ENCODE measurements at regions not wholly inside any gene's neighbourhood (a gene's known extent, or its start where the extent isn't known, plus 50 kb on each side); places are given as distances from the start of the nearest gene placed in this dataset.
A peak's percentile ranks its signal among the peaks of the same experiment; 100 is the strongest.
"Not testable (repeated sequence)": the region's sequence is repeated elsewhere in the genome, so short reads cannot be mapped to it uniquely, and the experiment has no call there.

GRCh38 chr20:63145156-63145555 lies 70.8 kb downstream of the YTHDF1 start:
- peak; percentile 60 for DNase-seq (ENCODE audit: extremely low read depth, low read depth)

GRCh38 chr20:63142933-63143332 lies 73.0 kb downstream of the YTHDF1 start:
- DNase-seq (ENCODE audit: extremely low read depth, low read depth) = no peak

GRCh38 chr20:63141531-63141930 lies 74.4 kb downstream of the YTHDF1 start:
- no peak for DNase-seq (ENCODE audit: extremely low read depth, low read depth)

GRCh38 chr20:63140514-63141433 lies 75.2 kb downstream of the YTHDF1 start:
- no peak for DNase-seq (ENCODE audit: extremely low read depth, low read depth)

GRCh38 chr20:63139837-63140236 lies 76.1 kb downstream of the YTHDF1 start:
- no peak for DNase-seq (ENCODE audit: extremely low read depth, low read depth)

- no peak for DNase-seq (ENCODE audit: extremely low read depth, low read depth)
Measured at GRCh38 chr20:63139356-63139755, 76.6 kb downstream of the YTHDF1 start.

- DNase-seq (ENCODE audit: extremely low read depth, low read depth) = no peak
Measured at GRCh38 chr20:63138855-63139341, 77.0 kb downstream of the YTHDF1 start.

GRCh38 chr20:63137851-63138415 lies 78.0 kb downstream of the YTHDF1 start:
- DNase-seq (ENCODE audit: extremely low read depth, low read depth) = no peak

- DNase-seq (ENCODE audit: extremely low read depth, low read depth) = no peak
Measured at GRCh38 chr20:63136296-63136695, 79.6 kb downstream of the YTHDF1 start.

- DNase-seq (ENCODE audit: extremely low read depth, low read depth) = no peak
Measured at GRCh38 chr20:63135411-63135810, 80.5 kb downstream of the YTHDF1 start.

- not testable (repeated sequence) for DNase-seq (ENCODE audit: extremely low read depth, low read depth)
Measured at GRCh38 chr20:63134711-63135361, 81.1 kb downstream of the YTHDF1 start.

- DNase-seq (ENCODE audit: extremely low read depth, low read depth) = no peak
Measured at GRCh38 chr20:63134201-63134612, 81.7 kb downstream of the YTHDF1 start.

GRCh38 chr20:63133481-63134091 lies 82.3 kb downstream of the YTHDF1 start:
- DNase-seq (ENCODE audit: extremely low read depth, low read depth) = no peak

GRCh38 chr20:63132715-63133471 lies 83.0 kb downstream of the YTHDF1 start:
- no peak for DNase-seq (ENCODE audit: extremely low read depth, low read depth)

- no peak for DNase-seq (ENCODE audit: extremely low read depth, low read depth)
Measured at GRCh38 chr20:63132131-63132714, 83.7 kb downstream of the YTHDF1 start.

- DNase-seq (ENCODE audit: extremely low read depth, low read depth) = no peak
Measured at GRCh38 chr20:63130658-63131577, 85.0 kb downstream of the YTHDF1 start.

GRCh38 chr20:63129991-63130657 lies 85.8 kb downstream of the YTHDF1 start:
- peak; percentile 51 for DNase-seq (ENCODE audit: extremely low read depth, low read depth)

GRCh38 chr20:63129376-63129965 lies 86.5 kb downstream of the YTHDF1 start:
- DNase-seq (ENCODE audit: extremely low read depth, low read depth) = peak; percentile 57
